Esophagus squamous epithelium (tissue), 4 donors: ENCODE measurements at regions not wholly inside any gene's neighbourhood (a gene's known extent, or its start where the extent isn't known, plus 50 kb on each side); places are given as distances from the start of the nearest gene placed in this dataset.

ENCODE experiments used
- CTCF ChIP-seq, 6 experiments: fragments of 450-650 bp in 4 of 6; fragments of 200-600 bp in 2 of 6; sonication (generic) in 2 of 6; IDR thresholded peaks; one replicate each; pipeline ENCODE4 v1.5.1; 2016 to 2019; ENCODE audit warnings: antibody characterized with exemption in 6 of 6, mild to moderate bottlenecking in 4 of 6, moderate library complexity in 4 of 6
- POLR2A ChIP-seq, 4 donors: fragments of 450-650 bp; IDR thresholded peaks; one replicate each; pipeline ENCODE4 v1.6.1; 2017; ENCODE audit warnings: antibody characterized with exemption in 4 of 4, mild to moderate bottlenecking in 4 of 4, moderate library complexity in 3 of 4

DNA sequence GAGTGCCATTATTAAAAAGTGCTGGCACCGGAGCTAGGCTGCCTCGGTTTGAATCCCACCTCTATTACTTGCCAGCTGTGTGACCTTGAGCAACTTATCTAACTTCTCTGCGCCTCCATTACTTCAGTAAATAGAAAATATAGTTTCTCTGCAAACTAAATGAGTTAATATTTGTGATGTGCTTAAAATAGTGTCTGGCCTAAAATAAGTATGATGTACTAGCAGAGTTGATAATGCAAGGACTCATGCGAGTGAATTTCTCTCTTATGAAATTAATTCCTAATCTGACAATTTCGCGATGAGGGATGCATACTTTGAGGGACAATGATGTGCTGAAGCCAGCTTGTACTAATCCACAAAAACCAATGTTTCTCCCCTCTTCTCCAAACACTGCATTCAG is 180.8 kb upstream of the NTF3 start:
- TF ChIP-seq CTCF (IDR thresholded peaks at IDR 0.05) (no peak), POLR2A (IDR thresholded peaks at IDR 0.05) (no peak)
